ENCODE measurements at regions not wholly inside any gene's neighbourhood (a gene's known extent, or its start where the extent isn't known, plus 50 kb on each side); places are given as distances from the start of the nearest gene placed in this dataset.

GRCh38 chr5:164637931-164638521 is 1132.6 kb downstream of the MAT2B start:
- peak; percentile 75 to 88 for DNase-seq

GRCh38 chr5:164649266-164649665 is 1143.8 kb downstream of the MAT2B start:
- no peak for DNase-seq

DNA sequence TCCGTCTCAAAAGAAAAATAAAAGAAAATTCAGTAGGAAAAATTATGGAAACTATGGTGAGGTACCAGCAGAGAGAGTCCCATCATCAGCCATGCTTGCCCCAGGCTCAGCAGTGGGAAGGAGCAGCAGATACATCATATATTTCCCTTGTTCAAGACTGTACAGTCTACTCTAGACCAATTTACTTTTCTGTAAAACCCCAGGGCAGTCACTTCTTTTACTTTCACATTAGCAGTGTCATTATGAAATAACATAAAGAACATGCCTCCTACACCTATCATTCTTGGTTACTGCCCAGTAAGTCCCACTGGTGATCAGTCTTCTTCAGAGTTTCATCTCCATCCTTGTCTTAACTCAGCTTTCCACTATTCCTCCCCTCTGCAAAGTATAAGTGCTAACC is 1145.0 kb downstream of the MAT2B start:
- DNase-seq, result no peak

GRCh38 chr5:164651546-164652275 is 1146.3 kb downstream of the MAT2B start:
- no peak for DNase-seq

DNA sequence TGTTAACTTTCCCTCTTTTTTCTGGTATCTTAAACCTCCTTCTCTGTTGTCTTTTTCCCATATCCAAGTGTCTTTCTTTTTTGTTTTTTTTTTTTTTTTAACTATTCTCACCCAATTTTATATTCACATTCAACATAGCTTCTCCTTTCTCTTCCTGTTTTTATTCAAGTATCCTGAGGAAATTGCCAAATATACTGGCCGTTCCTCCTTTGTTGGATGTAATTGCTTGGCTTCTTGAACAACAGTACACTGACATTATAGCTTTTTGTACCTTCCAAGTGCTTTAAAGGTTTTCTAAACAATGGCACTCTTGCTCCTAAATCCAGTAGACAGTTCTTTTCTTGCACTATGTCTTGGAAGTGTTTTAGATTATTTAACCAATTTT is 1146.8 kb downstream of the MAT2B start:
- no peak for DNase-seq

GRCh38 chr5:164663198-164663989 is 1158.0 kb downstream of the MAT2B start:
- DNase-seq, result no peak

DNA sequence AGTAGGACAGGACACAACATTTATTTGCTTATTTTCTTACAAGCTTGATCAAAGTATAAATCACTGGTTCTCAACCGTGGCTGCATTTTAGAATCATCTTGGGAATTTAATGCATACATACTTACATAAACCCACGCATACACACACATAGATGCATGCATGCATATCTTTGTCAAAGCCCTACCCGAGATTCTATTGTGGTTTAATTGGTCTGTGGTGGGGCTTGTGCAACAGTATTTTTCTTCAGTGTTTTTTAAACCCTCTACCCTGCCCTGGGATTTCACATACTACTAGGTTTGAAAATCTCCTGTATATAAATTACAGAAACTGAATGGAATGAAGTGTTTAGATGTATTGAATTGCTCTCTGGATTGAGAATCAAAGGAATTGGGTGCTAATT is 1166.2 kb downstream of the MAT2B start:
- DNase-seq, result no peak

DNA sequence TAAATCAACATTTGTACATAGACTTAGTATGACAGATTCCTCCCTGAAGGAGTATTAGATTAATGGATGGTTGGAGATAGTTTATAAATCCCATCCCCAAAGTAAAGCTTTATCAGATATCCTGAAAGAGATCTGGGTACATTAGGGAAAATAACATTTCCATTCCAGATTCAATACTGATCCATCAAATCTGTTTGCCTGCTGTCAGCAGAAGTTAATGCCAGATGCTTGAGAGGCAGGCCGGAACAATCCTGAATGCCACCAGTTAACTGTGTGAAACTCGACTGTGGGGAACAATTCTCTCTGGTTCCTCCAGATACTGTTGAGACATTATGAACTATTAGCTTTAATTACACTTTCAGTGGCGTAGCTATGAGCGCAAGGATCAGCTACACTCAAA is 1166.8 kb downstream of the MAT2B start:
- DNase-seq, result no peak

DNA sequence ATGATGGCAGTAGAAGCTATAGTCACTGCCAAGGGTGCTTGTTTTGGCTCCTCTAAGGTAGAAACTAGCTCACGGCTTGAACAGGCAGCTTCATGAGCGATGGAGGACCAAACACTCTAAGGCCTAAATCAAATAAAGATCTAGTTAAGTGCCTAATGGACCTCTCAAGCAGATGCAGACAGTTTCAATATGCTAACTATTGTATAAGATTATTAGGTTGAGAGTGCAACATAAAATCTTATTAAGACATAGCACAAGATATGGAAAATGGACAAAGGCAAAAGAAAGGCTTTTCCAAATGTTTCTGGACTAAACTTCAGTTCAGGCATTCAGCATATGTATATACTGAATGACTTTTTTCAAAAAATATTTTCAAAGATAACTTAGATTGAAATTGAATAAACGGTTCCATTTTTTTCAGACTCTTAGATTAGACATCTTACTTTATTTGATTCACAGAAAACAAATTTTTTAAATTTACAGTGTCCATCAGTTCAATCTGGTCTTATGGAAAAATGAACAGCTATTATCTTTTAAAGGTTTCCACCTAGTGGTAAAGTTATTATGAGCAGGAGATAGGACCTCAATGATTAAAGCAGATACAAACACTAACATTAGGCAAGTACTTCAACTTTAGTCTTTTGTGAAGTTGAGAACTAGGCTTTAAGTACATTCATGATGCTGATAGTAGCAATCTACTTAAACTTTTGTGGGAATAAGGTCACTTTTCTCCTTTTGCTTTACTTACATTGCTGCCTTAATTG is 1167.7 kb downstream of the MAT2B start:
- DNase-seq, result peak in 1 of 2 experiments; percentile 22

GRCh38 chr5:164679461-164679860 is 1174.0 kb downstream of the MAT2B start:
- no peak for DNase-seq

GRCh38 chr5:164680216-164680615 is 1174.8 kb downstream of the MAT2B start:
- DNase-seq, result no peak

DNA sequence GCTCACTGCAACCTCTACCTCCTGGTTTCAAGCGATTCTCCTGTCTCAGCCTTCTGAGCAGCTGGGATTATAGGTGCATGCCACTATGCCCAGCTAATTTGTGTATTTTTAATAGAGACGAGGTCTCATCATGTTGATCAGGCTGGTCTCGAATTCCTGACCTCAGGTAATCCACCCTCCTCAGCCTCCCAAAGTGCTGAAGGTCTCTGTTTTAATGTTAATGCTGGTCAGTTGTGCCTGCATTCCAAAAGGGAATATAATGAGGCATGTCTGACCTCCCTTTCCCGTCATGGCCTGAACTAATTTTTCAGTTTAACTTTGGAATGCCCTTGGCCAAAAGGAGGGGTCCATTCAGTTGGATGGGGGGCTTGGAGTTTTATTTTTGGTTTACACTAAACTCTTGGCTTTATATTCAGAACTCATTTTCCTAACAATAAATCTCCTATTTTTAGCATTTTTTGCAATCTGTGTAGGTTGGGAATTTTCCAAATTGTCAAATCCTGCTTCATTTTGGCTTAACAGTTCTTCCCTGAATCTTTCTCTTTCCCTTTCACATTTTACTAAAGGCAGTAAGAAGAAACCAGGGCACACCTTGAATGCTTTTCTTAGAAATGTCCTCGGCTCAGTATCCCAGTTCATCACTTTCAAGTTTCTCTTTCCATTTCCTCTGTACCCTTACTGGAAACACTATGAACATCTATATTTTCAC is 1175.5 kb downstream of the MAT2B start:
- no peak for DNase-seq

DNA sequence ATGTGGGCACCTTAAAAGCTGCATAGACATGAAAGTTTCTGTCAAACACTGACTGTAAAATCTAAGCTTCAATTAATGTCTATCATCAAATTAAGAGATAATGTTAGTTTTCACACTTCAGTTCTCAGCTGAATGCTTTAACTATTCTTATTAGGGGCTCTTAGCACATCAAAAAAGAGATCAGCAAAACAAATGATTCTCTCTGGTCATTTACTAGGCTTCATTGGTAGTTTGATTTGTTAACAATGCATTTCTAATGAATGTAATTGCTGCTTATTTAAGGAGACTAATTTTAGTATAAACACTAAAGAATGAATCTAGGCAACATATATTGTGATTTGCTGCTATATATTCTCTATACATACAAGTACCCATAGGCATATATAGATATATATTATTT is 1182.0 kb downstream of the MAT2B start:
- DNase-seq, result no peak

DNA sequence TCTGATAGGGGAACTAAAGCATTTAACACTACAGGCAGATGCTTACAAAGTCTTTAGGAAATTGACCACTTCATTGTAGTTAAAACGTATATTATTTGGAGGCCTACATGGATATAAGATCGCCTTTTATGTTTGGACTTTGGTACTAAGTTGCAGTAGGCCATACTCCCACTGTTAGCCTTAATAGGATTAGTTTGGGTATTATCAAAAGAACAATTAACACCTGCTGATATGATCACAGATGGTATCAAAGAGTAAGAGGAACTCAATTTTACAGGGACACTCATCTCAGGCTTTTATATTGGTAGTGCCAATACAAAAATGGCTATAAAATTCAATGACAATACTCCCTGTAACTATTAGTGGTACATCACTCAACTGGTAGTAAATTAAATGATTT is 1183.0 kb downstream of the MAT2B start:
- peak; percentile 3 to 40 for DNase-seq

DNA sequence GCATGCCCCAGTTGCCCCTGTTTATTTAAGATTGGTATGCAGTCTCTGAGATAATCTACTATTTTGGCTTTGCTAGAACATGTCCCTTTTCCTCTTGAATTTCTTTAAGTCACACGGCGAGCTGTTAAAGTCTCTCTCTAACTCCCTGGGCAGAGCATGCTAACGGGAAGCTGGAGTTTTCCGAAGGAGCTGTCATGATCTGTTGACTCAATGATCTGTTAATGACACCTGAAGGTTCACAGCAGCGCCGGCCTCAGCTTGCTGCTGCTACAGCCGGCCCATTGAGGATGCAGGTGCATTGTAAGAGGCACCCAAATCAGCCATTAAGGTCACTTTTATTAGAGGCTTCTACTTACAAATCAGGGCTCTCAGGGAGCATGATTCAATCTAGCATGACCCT is 1203.4 kb downstream of the MAT2B start:
- peak in 1 of 2 experiments; percentile 2 for DNase-seq

- no peak for DNase-seq
Measured at GRCh38 chr5:164713682-164714081, 1208.3 kb downstream of the MAT2B start.

- no peak for DNase-seq
Measured at GRCh38 chr5:164721116-164721515, 1215.7 kb downstream of the MAT2B start.

- DNase-seq, result no peak
Measured at GRCh38 chr5:164721656-164722055, 1216.2 kb downstream of the MAT2B start.

DNA sequence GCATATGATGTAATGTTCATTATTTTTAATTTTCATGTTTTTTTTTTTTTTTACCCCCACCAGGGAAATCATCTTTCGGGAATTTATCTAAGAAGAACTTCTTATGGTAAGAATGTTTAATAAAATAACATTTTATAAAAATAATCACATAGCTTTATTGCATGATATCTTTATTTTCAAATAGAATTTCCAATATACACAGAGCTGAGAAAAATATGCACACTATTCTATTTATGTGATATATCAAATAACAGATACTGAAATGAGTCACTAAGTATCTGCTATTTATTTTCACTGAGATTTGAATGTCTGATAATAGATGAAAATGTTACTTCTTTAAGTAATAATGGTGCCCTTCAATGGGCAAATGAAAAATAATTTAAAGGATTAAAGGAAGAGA is 1217.3 kb downstream of the MAT2B start:
- no peak for DNase-seq

GRCh38 chr5:164727012-164727411 is 1221.6 kb downstream of the MAT2B start:
- no peak for DNase-seq

DNA sequence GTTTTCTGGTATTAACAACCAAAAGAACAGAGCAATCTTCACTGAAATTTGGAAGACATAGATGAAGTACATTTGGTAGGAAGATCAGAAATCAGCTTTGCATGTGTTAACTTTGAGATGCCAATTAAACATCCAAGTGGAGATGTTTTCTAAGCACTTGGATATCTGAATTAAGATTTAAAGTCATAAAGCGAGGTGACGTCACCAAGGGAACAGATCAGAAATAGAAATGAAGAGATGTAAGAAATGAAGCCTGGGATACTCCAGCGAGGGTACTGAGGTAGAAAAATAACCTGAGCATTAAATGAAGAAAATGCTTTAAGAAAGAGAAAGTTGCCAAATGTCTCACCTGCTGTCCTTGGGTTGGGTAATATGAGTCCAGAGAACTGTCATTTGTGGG is 1223.3 kb downstream of the MAT2B start:
- no peak for DNase-seq

DNA sequence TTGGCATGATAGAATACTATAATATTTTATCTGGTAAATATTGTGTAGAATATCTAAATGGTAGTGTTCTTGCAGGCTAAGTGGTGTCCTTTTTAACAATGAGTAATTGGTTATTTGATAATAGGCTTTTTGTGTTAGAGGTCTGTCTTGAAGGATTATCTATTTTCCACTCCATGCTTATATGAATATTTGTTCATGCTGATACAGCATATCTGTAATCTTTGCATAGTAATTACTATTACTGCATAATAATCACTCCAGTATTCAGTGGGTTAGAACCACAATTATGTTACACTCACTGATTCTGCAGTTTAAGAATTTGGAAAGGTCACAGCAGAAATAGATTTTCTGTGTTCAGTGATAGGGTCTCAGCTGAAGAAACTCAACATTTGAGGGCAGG is 1229.9 kb downstream of the MAT2B start:
- DNase-seq, result no peak

DNA sequence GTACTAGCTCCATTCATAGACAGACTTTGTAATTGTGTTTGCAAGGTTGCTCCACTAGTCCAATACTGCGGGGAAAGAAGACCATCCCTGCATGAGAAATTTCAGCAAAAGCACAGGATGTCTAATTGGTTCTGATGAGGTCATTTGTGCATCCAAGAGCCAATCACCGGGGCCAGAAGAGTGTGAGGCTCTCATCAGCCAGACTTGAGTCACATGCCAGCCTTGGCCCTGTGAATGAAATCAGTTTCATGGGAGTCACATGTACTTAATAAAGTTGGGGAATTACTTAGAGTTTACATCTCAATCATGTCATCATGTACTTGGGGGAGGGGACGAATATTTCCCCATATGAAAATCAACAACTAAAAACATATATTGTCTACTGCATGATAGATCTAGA is 1236.0 kb downstream of the MAT2B start:
- no peak for DNase-seq

Data from NCI-H2081 (cell line).